Tibial nerve (tissue), 3 donors: ENCODE measurements at regions not wholly inside any gene's neighbourhood (a gene's known extent, or its start where the extent isn't known, plus 50 kb on each side); places are given as distances from the start of the nearest gene placed in this dataset.

Source experiments
- CTCF ChIP-seq, 5 experiments: fragments of 200-600 bp in 3 of 5; fragments of 450-650 bp in 2 of 5; sonication (generic) in 3 of 5; IDR thresholded peaks; one replicate each; pipeline ENCODE4 v1.5.1; 2016 to 2019; ENCODE audit warnings: antibody characterized with exemption in 5 of 5, mild to moderate bottlenecking in 3 of 5, moderate library complexity in 2 of 5
- POLR2A ChIP-seq, 2 donors: fragments of 450-650 bp; IDR thresholded peaks; one replicate each; pipeline ENCODE4 v1.6.1; 2017; ENCODE audit warnings: antibody characterized with exemption in 2 of 2, mild to moderate bottlenecking in 2 of 2, moderate library complexity in 2 of 2

- TF ChIP-seq POLR2A (IDR thresholded peaks at IDR 0.05) (no peak), CTCF (IDR thresholded peaks at IDR 0.05) (no peak)
Measured at GRCh38 chr11:103648054-103648453, 388.4 kb upstream of the DDI1 start.
